ENCODE measurements at regions not wholly inside any gene's neighbourhood (a gene's known extent, or its start where the extent isn't known, plus 50 kb on each side); places are given as distances from the start of the nearest gene placed in this dataset.
"Not testable (repeated sequence)": the region's sequence is repeated elsewhere in the genome, so short reads cannot be mapped to it uniquely, and the experiment has no call there.

- DNase-seq (no peak), ATAC-seq (no peak)
- intact Hi-C loops (cut with micrococcal nuclease): no loop called here
These were observed 1002.3 kb upstream of the KCND2 start for GRCh38 chr7:119270644-119271043.

GRCh38 chr7:119271147-119271779 is 1001.7 kb upstream of the KCND2 start:
- ATAC-seq (no peak), DNase-seq (no peak)
- intact Hi-C loops (cut with micrococcal nuclease): no loop called here

GRCh38 chr7:119281181-119281846 is 991.7 kb upstream of the KCND2 start:
- intact Hi-C loops (cut with micrococcal nuclease): no loop called here
- no peak for ATAC-seq
- no peak for DNase-seq

GRCh38 chr7:119283353-119283752 is 989.6 kb upstream of the KCND2 start:
- DNase-seq (no peak), ATAC-seq (no peak)
- intact Hi-C loops (cut with micrococcal nuclease): no loop called here

- no peak for ATAC-seq
- no peak for DNase-seq
- intact Hi-C loops (cut with micrococcal nuclease): no loop called here
These were observed 984.6 kb upstream of the KCND2 start for GRCh38 chr7:119288416-119288815.

GRCh38 chr7:119300341-119300740 is 972.6 kb upstream of the KCND2 start:
- DNase-seq; ATAC-seq; intact Hi-C loops (cut with micrococcal nuclease): not testable (repeated sequence)

- ATAC-seq: no peak
- DNase-seq: no peak
- intact Hi-C loops (cut with micrococcal nuclease): no loop called here
These were observed 952.7 kb upstream of the KCND2 start for GRCh38 chr7:119320316-119320715.

GRCh38 chr7:119329715-119330114 is 943.3 kb upstream of the KCND2 start:
- no peak for DNase-seq
- ATAC-seq: no peak
- intact Hi-C loops (cut with micrococcal nuclease): no loop called here

GRCh38 chr7:119335405-119335804 is 937.6 kb upstream of the KCND2 start:
- intact Hi-C loops (cut with micrococcal nuclease): no loop called here
- ATAC-seq (no peak), DNase-seq (no peak)

- DNase-seq (no peak), ATAC-seq (no peak)
- intact Hi-C loops (cut with micrococcal nuclease): no loop called here
These were observed 931.2 kb upstream of the KCND2 start for GRCh38 chr7:119341822-119342221.

- DNase-seq: no peak
- no peak for ATAC-seq
- intact Hi-C loops (cut with micrococcal nuclease): no loop called here
These were observed 929.7 kb upstream of the KCND2 start for GRCh38 chr7:119343289-119343688.

- DNase-seq: no peak
- ATAC-seq: no peak
- intact Hi-C loops (cut with micrococcal nuclease): no loop called here
These were observed 928.5 kb upstream of the KCND2 start for GRCh38 chr7:119344466-119344865.

GRCh38 chr7:119348491-119348890 is 924.5 kb upstream of the KCND2 start:
- intact Hi-C loops (cut with micrococcal nuclease): no loop called here
- ATAC-seq (no peak), DNase-seq (no peak)

- intact Hi-C loops (cut with micrococcal nuclease): no loop called here
- DNase-seq (no peak), ATAC-seq (no peak)
These were observed 922.6 kb upstream of the KCND2 start for GRCh38 chr7:119350334-119350733.

- ATAC-seq (no peak), DNase-seq (no peak)
- intact Hi-C loops (cut with micrococcal nuclease): no loop called here
These were observed 921.7 kb upstream of the KCND2 start for GRCh38 chr7:119351320-119351719.

- intact Hi-C loops (cut with micrococcal nuclease): no loop called here
- no peak for DNase-seq
- ATAC-seq: no peak
These were observed 898.5 kb upstream of the KCND2 start for GRCh38 chr7:119374436-119374835.

GRCh38 chr7:119377861-119378260 is 895.1 kb upstream of the KCND2 start:
- intact Hi-C loops (cut with micrococcal nuclease): no loop called here
- no peak for DNase-seq

GRCh38 chr7:119382726-119383125 is 890.2 kb upstream of the KCND2 start:
- intact Hi-C loops (cut with micrococcal nuclease): no loop called here
- ATAC-seq (no peak), DNase-seq (no peak)

More at GRCh38 chr7:119377861-119378260, 895.1 kb upstream of the KCND2 start:
- no peak for ATAC-seq

GRCh38 chr7:119395024-119395423 is 878.0 kb upstream of the KCND2 start:
- intact Hi-C loops (cut with micrococcal nuclease): no loop called here
- ATAC-seq: no peak

GRCh38 chr7:119397156-119397555 is 875.8 kb upstream of the KCND2 start:
- intact Hi-C loops (cut with micrococcal nuclease): no loop called here
- ATAC-seq (no peak), DNase-seq (no peak)

More at GRCh38 chr7:119395024-119395423, 878.0 kb upstream of the KCND2 start:
- no peak for DNase-seq

- ATAC-seq (no peak), DNase-seq (no peak)
- intact Hi-C loops (cut with micrococcal nuclease): no loop called here
These were observed 864.4 kb upstream of the KCND2 start for GRCh38 chr7:119408596-119408995.

Data from left ventricle myocardium superior (tissue), 1 donor.